ENCODE measurements at regions not wholly inside any gene's neighbourhood (a gene's known extent, or its start where the extent isn't known, plus 50 kb on each side); places are given as distances from the start of the nearest gene placed in this dataset.

DNA sequence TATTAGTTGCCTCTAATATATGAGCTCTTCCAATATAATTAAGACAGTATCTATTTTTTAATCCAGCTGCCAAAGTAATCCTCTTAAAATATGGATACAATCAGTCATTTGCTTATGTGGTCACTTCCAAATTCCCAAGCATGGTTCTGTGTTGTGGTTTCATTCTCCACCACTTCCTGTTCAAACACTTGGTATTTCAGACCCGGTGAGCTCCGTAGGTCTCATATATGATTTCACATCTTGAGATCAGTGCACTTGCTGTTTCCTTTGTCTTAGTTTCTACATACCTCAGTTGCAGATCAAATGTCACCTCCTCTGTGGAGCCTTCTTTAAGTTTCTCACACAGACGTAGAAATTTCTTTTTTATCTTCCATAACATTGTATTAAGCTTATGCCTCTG lies 254.2 kb downstream of the KCNS3 start:
- intact Hi-C loops (cut with micrococcal nuclease): no loop called here
- DNase-seq (ENCODE audit: low read depth, low spot score): no peak
- Histone ChIP-seq H3K27me3 (ENCODE audit: control insufficient read depth in 2 of 2, insufficient read depth in 2 of 2, low read length in 2 of 2) (no peaks in the 10 kb centered on the region), H3K79me2 (ENCODE audit: control insufficient read depth, insufficient read depth, low read length) (no peaks in the 10 kb centered on the region), H3K9me1 (replicated peaks; ENCODE audit: control insufficient read depth, extremely low read depth, insufficient read depth, low read length) (no peaks in the 10 kb centered on the region), H3K27ac (ENCODE audit: insufficient read depth, low read depth, low read length) (no peak overlapping the region), H3K4me2 (ENCODE audit: insufficient read depth, low read length) (no peak overlapping the region), H2AFZ (ENCODE audit: low read depth, low read length) (no peak overlapping the region), H3K4me1 (ENCODE audit: control insufficient read depth, extremely low read depth, insufficient read depth, low read length) (no peaks in the 10 kb centered on the region), H3K36me3 (ENCODE audit: control insufficient read depth in 2 of 2, extremely low read depth in 1 of 2, insufficient read depth in 2 of 2, low read length in 2 of 2) (no peaks in the 10 kb centered on the region), H4K20me1 (replicated peaks; ENCODE audit: control insufficient read depth, extremely low read depth, insufficient read depth, low read length) (no peaks in the 10 kb centered on the region), H3K9ac (replicated peaks; ENCODE audit: extremely low read depth, insufficient read depth, low read length) (no peak overlapping the region), H3K9me3 (replicated peaks; ENCODE audit: control insufficient read depth, insufficient read depth, low read length) (no peaks in the 10 kb centered on the region), H3K4me3 (replicated peaks in 1 of 3; ENCODE audit: insufficient read depth in 1 of 3, low read depth in 1 of 3, low read length in 3 of 3) (no peak overlapping the region)
- dilution Hi-C loops (cut with MboI; ENCODE audit: extremely low pct_ligation_motif_present, low sequenced_read_pairs): no loop called here
- no peak for FAIRE-seq
- no TSS peak for BruUV-seq (replicated peaks)
- TF ChIP-seq POLR2AphosphoS5 (IDR thresholded peaks at IDR 0.05; ENCODE audit: insufficient read depth, low read depth, low read length): no peak
- TF ChIP-seq MYC (IDR thresholded peaks at IDR 0.05; ENCODE audit: low read depth, low read length): no peak
- no peak for TF ChIP-seq JUN (IDR thresholded peaks at IDR 0.05; ENCODE audit: borderline replicate concordance, insufficient read depth, insufficient read length, low read depth)
- TF ChIP-seq EZH2 (IDR thresholded peaks at IDR 0.05; ENCODE audit: borderline replicate concordance, low read depth, low read length, severe bottlenecking): no peak
- TF ChIP-seq, protein P1, sequence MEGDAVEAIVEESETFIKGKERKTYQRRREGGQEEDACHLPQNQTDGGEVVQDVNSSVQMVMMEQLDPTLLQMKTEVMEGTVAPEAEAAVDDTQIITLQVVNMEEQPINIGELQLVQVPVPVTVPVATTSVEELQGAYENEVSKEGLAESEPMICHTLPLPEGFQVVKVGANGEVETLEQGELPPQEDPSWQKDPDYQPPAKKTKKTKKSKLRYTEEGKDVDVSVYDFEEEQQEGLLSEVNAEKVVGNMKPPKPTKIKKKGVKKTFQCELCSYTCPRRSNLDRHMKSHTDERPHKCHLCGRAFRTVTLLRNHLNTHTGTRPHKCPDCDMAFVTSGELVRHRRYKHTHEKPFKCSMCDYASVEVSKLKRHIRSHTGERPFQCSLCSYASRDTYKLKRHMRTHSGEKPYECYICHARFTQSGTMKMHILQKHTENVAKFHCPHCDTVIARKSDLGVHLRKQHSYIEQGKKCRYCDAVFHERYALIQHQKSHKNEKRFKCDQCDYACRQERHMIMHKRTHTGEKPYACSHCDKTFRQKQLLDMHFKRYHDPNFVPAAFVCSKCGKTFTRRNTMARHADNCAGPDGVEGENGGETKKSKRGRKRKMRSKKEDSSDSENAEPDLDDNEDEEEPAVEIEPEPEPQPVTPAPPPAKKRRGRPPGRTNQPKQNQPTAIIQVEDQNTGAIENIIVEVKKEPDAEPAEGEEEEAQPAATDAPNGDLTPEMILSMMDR (IDR thresholded peaks at IDR 0.05; ENCODE audit: extremely low read depth in 1 of 2, insufficient read depth in 1 of 2, low read depth in 1 of 2, low read length in 2 of 2): no peak
- TF ChIP-seq, protein P2, sequence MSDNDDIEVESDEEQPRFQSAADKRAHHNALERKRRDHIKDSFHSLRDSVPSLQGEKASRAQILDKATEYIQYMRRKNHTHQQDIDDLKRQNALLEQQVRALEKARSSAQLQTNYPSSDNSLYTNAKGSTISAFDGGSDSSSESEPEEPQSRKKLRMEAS (IDR thresholded peaks at IDR 0.05; ENCODE audit: insufficient read depth, insufficient read length): no peak
- no peak for TF ChIP-seq GATA2 (IDR thresholded peaks at IDR 0.05; ENCODE audit: insufficient read depth, insufficient read length, low read depth, low read length)
- TF ChIP-seq POLR2A (IDR thresholded peaks at IDR 0.05; ENCODE audit: low read depth, low read length): no peak
- no peak for TF ChIP-seq FOS (IDR thresholded peaks at IDR 0.05; ENCODE audit: borderline replicate concordance, insufficient read depth, low read length)
- ChIA-PET POLR2A (no interaction called here), CTCF (interaction anchor here (1.2 to 1.4 kb wide), 2 partner anchors 14 to 17 kb away, joined by 3 to 5 read pairs; no protein-coding TSS in a partner anchor)

Measured in endothelial cell of umbilical vein (primary cell).